IMR-90 (cell line): ENCODE measurements at regions not wholly inside any gene's neighbourhood (a gene's known extent, or its start where the extent isn't known, plus 50 kb on each side); places are given as distances from the start of the nearest gene placed in this dataset.

ENCODE experiments used
- ATAC-seq: fragments of 200-7000 bp; cut with Tn5 transposase; 2 replicates; pipeline ENCODE4 v1.9.1; 2020; ENCODE audit warnings: low read depth, mild to moderate bottlenecking, moderate library complexity
- BruUV-seq: library from RNA; stranded (reverse); fragments of 400-500 nt; replicated peaks from 2 replicates; lab custom pipeline; 2021; lab: Mats Ljungman, UMichigan
- CTCF ChIA-PET: fragments of 300-600 bp; formaldehyde crosslinking; extraction: SDS; loops from one replicate; lab custom pipeline; 2021; ENCODE audit warnings: antibody characterized with exemption; lab: Yijun Ruan, JAX
- POLR2A ChIA-PET: fragments of 300-600 bp; sonication (Branson Sonifier 250); formaldehyde crosslinking; loops from one replicate; lab custom pipeline; 2022; ENCODE audit warnings: antibody characterized with exemption; ENCODE audit not compliant: unreplicated experiment; lab: Charles Lee
- DNase-seq: peaks from one replicate; pipeline ENCODE4 v3.0.0; 2013
- H2AFZ ChIP-seq: replicated peaks from 2 replicates; pipeline ENCODE3; 2013; ENCODE audit warnings: low read length, mild to moderate bottlenecking; ENCODE audit not compliant: poor library complexity
- H2AK5ac ChIP-seq: 2 replicates; pipeline ENCODE4 v1.6.1; 2013; ENCODE audit warnings: low read depth, low read length, inconsistent platforms
- H2AK9ac ChIP-seq: replicated peaks from 2 replicates; pipeline ENCODE3; 2013; ENCODE audit warnings: mild to moderate bottlenecking, low read depth, low read length, moderate library complexity; ENCODE audit not compliant: poor library complexity
- H2BK120ac ChIP-seq: 2 replicates; pipeline ENCODE4 v1.6.1; 2013; ENCODE audit warnings: low read depth, low read length, inconsistent platforms
- H2BK15ac ChIP-seq: 3 replicates; pipeline ENCODE4 v1.6.1; 2013; ENCODE audit warnings: low read depth, low read length, inconsistent platforms
- H2BK20ac ChIP-seq: 2 replicates; pipeline ENCODE4 v1.6.1; 2013; ENCODE audit warnings: low read depth, mild to moderate bottlenecking, inconsistent platforms, low read length, moderate library complexity
- H2BK5ac ChIP-seq: 2 replicates; pipeline ENCODE4 v1.6.1; 2013; ENCODE audit warnings: mild to moderate bottlenecking, low read depth, low read length, inconsistent platforms; ENCODE audit not compliant: poor library complexity, severe bottlenecking
- H3K14ac ChIP-seq: replicated peaks from 2 replicates; pipeline ENCODE4 v1.6.1; 2013; ENCODE audit warnings: low read depth, low read length, inconsistent platforms
- H3K18ac ChIP-seq: 2 replicates; pipeline ENCODE4 v1.6.1; 2013; ENCODE audit warnings: low read depth, low read length, control low read depth
- H3K23ac ChIP-seq: 2 replicates; pipeline ENCODE4 v1.6.1; 2013; ENCODE audit warnings: low read depth, low read length, inconsistent platforms
- H3K27ac ChIP-seq: 2 replicates; pipeline ENCODE4 v1.5.1; 2013; ENCODE audit warnings: mild to moderate bottlenecking, control low read depth, low read length; ENCODE audit not compliant: insufficient read depth
- H3K27me3 ChIP-seq: 2 replicates; pipeline ENCODE4 v1.6.1; 2013; ENCODE audit warnings: low read length; ENCODE audit not compliant: control insufficient read depth, insufficient read depth
- H3K36me3 ChIP-seq: 2 replicates; pipeline ENCODE4 v1.6.1; 2013; ENCODE audit warnings: low read length, mixed read lengths; ENCODE audit not compliant: control insufficient read depth, insufficient read depth
- H3K4ac ChIP-seq: 2 replicates; pipeline ENCODE4 v1.6.1; 2013; ENCODE audit warnings: low read depth, low read length, inconsistent platforms
- H3K4me1 ChIP-seq: 2 replicates; pipeline ENCODE4 v1.6.1; 2013; ENCODE audit warnings: low read length, mixed read lengths; ENCODE audit not compliant: control insufficient read depth, insufficient read depth
- H3K4me2 ChIP-seq: 2 replicates; pipeline ENCODE4 v1.6.1; 2013; ENCODE audit warnings: low read depth, mild to moderate bottlenecking, control low read depth, low read length, moderate library complexity
- H3K4me3 ChIP-seq: 2 replicates; pipeline ENCODE4 v1.5.1; 2013; ENCODE audit warnings: low read depth, mild to moderate bottlenecking, control low read depth, low read length, moderate library complexity; ENCODE audit not compliant: insufficient read depth
- H3K56ac ChIP-seq: 2 replicates; pipeline ENCODE4 v1.6.1; 2013; ENCODE audit warnings: low read length, inconsistent platforms; ENCODE audit not compliant: insufficient read depth; ENCODE audit errors: extremely low read depth
- H3K79me1 ChIP-seq, 2 experiments: 2 replicates each; pipeline ENCODE4 v1.6.1; 2013; ENCODE audit warnings: low read length in 2 of 2, inconsistent platforms in 1 of 2, low read depth in 1 of 2
- H3K9ac ChIP-seq: 2 replicates; pipeline ENCODE4 v1.6.1; 2013; ENCODE audit warnings: low read depth, low read length, control low read depth
- H3K9me1 ChIP-seq: 2 replicates; pipeline ENCODE4 v1.6.1; 2013; ENCODE audit warnings: low read length, inconsistent platforms; ENCODE audit not compliant: insufficient read depth
- H3K9me3 ChIP-seq: 2 replicates; pipeline ENCODE4 v1.6.1; 2013; ENCODE audit warnings: low read length; ENCODE audit not compliant: control insufficient read depth, insufficient read depth
- H4K20me1 ChIP-seq: 2 replicates; pipeline ENCODE4 v1.6.1; 2013; ENCODE audit warnings: low read length, inconsistent platforms; ENCODE audit not compliant: insufficient read depth
- H4K5ac ChIP-seq: 2 replicates; pipeline ENCODE4 v1.6.1; 2013; ENCODE audit warnings: mild to moderate bottlenecking, low read depth, low read length, control low read depth
- H4K8ac ChIP-seq, 2 experiments: 2 replicates each; pipeline ENCODE4 v1.6.1; 2013; ENCODE audit warnings: low read depth in 2 of 2, low read length in 2 of 2, control low read depth in 1 of 2, inconsistent platforms in 1 of 2
- H4K91ac ChIP-seq: 2 replicates; pipeline ENCODE4 v1.6.1; 2013; ENCODE audit warnings: low read depth, low read length, inconsistent platforms; ENCODE audit not compliant: insufficient read depth
- BHLHE40 ChIP-seq: fragments of 150-350 bp; IDR thresholded peaks from 2 replicates; pipeline ENCODE4 v1.6.1; 2016; ENCODE audit warnings: mild to moderate bottlenecking, low read depth, low read length
- CEBPB ChIP-seq: IDR thresholded peaks from 2 replicates; pipeline ENCODE4 v1.6.1; 2012; ENCODE audit warnings: low read depth, low read length, improper control_type of control experiment
- CHD1 ChIP-seq: IDR thresholded peaks from 2 replicates; pipeline ENCODE4 v1.6.1; 2012; ENCODE audit warnings: low read depth, low read length, improper control_type of control experiment
- CTCF ChIP-seq: conservative IDR thresholded peaks from 2 replicates; pipeline ENCODE4 v1.5.1; 2012; ENCODE audit warnings: mild to moderate bottlenecking, low read depth, low read length, improper control_type of control experiment
- FOS ChIP-seq: fragments of 150-350 bp; IDR thresholded peaks from 2 replicates; pipeline ENCODE4 v1.6.1; 2016; ENCODE audit warnings: low read depth, low read length
- MAFK ChIP-seq: IDR thresholded peaks from 2 replicates; pipeline ENCODE4 v1.6.1; 2012; ENCODE audit warnings: low read depth, low read length, improper control_type of control experiment
- MAZ ChIP-seq: IDR thresholded peaks from 2 replicates; pipeline ENCODE4 v1.6.1; 2012; ENCODE audit warnings: low read depth, mild to moderate bottlenecking, low read length, improper control_type of control experiment, moderate library complexity, borderline replicate concordance
- MXI1 ChIP-seq: IDR thresholded peaks from 2 replicates; pipeline ENCODE4 v1.6.1; 2012; ENCODE audit warnings: low read depth, mild to moderate bottlenecking, low read length, moderate library complexity, borderline replicate concordance
- NFE2L2 ChIP-seq: fragments of 150-350 bp; IDR thresholded peaks from 2 replicates; pipeline ENCODE4 v1.6.1; 2016; ENCODE audit warnings: low read depth, mild to moderate bottlenecking, low read length
- POLR2A ChIP-seq: IDR thresholded peaks from 2 replicates; pipeline ENCODE4 v1.6.1; 2012; ENCODE audit warnings: mild to moderate bottlenecking, low read depth, low read length
- RAD21 ChIP-seq: IDR thresholded peaks from 2 replicates; pipeline ENCODE4 v1.6.1; 2012; ENCODE audit warnings: low read length, improper control_type of control experiment
- RCOR1 ChIP-seq: IDR thresholded peaks from 2 replicates; pipeline ENCODE4 v1.6.1; 2012; ENCODE audit warnings: mild to moderate bottlenecking, low read length, improper control_type of control experiment; ENCODE audit not compliant: insufficient replicate concordance
- RFX5 ChIP-seq: IDR thresholded peaks from 2 replicates; pipeline ENCODE4 v1.8.0; 2012; ENCODE audit warnings: low read depth, mild to moderate bottlenecking, low read length, moderate library complexity
- SMC3 ChIP-seq: fragments of 150-350 bp; IDR thresholded peaks from 2 replicates; pipeline ENCODE4 v1.6.1; 2016; ENCODE audit warnings: low read depth, mild to moderate bottlenecking, antibody characterized with exemption, low read length, moderate library complexity
- USF2 ChIP-seq: fragments of 150-350 bp; IDR thresholded peaks from 2 replicates; pipeline ENCODE4 v1.6.1; 2017; ENCODE audit warnings: mild to moderate bottlenecking, antibody characterized with exemption, low read length, low read depth
- WGBS, 2 experiments: methylation state at CpG; one replicate each; pipeline versions ENCODE4 v1.1.5 to v1.1.7; 2013; ENCODE audit warnings: missing lambda C conversion rate in 2 of 2; ENCODE audit not compliant: insufficient read length in 1 of 2; ENCODE audit errors: extremely low coverage in 2 of 2; 5-methylcytosine and 5-hydroxymethylcytosine counted together
- dilution Hi-C: fragments of 300-500 bp; cut with HindIII; formaldehyde crosslinking; loops from one replicate; pipeline ENCODE4 v1.14.3; 2018; ENCODE audit warnings: low sequenced_read_pairs; ENCODE audit not compliant: unreplicated experiment
- in situ Hi-C: fragments of 300-500 bp; cut with MboI; formaldehyde crosslinking; loops from 3 replicates; pipeline ENCODE4 v1.14.3; 2019; ENCODE audit warnings: low sequenced_read_pairs, inconsistent platforms, mixed read lengths
- intact Hi-C: fragments of 100-400 bp; cut with micrococcal nuclease; formaldehyde crosslinking; loops from 2 replicates; pipeline ENCODE4 v1.10.0; 2022
- TF ChIP-seq, protein P1 (sequence below): fragments of 150-350 bp; IDR thresholded peaks from 2 replicates; pipeline ENCODE4 v1.6.1; 2016; ENCODE audit warnings: low read depth, mild to moderate bottlenecking, low read length, moderate library complexity, borderline replicate concordance

GRCh38 chr6:95686895-95687294, 109.6 kb downstream of the MANEA start:
- dilution Hi-C loops: no loop called here
- no CpG with 5 or more reads among the region's 1 CpG for WGBS, 2 experiments
- in situ Hi-C loops: no loop called here

More at GRCh38 chr6:95686895-95687294, 109.6 kb downstream of the MANEA start:
- Histone ChIP-seq H2AK5ac (no peak overlapping the region), H3K27me3 (no peaks in the 10 kb centered on the region), H3K4me3 (no peak overlapping the region), H3K9ac (no peak overlapping the region), H3K9me1 (no peaks in the 10 kb centered on the region), H3K79me1 (no peaks in the 10 kb centered on the region), H2BK5ac (no peak overlapping the region), H3K14ac (no peak overlapping the region), H3K36me3 (no peaks in the 10 kb centered on the region), H3K4ac (no peak overlapping the region), H2BK120ac (no peak overlapping the region), H4K5ac (no peak overlapping the region), H3K4me2 (no peak overlapping the region), H3K27ac (no peak overlapping the region), H3K9me3 (no peaks in the 10 kb centered on the region; the same call in 1 of the 2 replicates), H4K91ac (no peak overlapping the region), H2AK9ac (no peak overlapping the region), H2BK15ac (no peak overlapping the region), H3K18ac (no peak overlapping the region), H3K23ac (no peak overlapping the region), H3K56ac (no peak overlapping the region), H2AFZ (no peak overlapping the region), H4K8ac (no peak overlapping the region), H3K4me1 (no peaks in the 10 kb centered on the region), H4K20me1 (no peaks in the 10 kb centered on the region), H2BK20ac (no peak overlapping the region)
- ChIA-PET POLR2A (no interaction called here), CTCF (no interaction called here)
- no TSS peak for BruUV-seq
- TF ChIP-seq NFE2L2 (no peak), CEBPB (no peak), RAD21 (no peak), POLR2A (no peak), MXI1 (no peak), MAFK (no peak), RCOR1 (no peak), USF2 (no peak), CHD1 (no peak), FOS (no peak), CTCF (no peak), MAZ (no peak), RFX5 (no peak), BHLHE40 (no peak), SMC3 (no peak)
- TF ChIP-seq, protein P1, sequence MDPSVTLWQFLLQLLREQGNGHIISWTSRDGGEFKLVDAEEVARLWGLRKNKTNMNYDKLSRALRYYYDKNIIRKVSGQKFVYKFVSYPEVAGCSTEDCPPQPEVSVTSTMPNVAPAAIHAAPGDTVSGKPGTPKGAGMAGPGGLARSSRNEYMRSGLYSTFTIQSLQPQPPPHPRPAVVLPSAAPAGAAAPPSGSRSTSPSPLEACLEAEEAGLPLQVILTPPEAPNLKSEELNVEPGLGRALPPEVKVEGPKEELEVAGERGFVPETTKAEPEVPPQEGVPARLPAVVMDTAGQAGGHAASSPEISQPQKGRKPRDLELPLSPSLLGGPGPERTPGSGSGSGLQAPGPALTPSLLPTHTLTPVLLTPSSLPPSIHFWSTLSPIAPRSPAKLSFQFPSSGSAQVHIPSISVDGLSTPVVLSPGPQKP: no peak
- intact Hi-C loops: no loop called here
- DNase-seq (no peak), ATAC-seq (no peak)
